Large intestine (tissue), 3 donors: ENCODE measurements at regions not wholly inside any gene's neighbourhood (a gene's known extent, or its start where the extent isn't known, plus 50 kb on each side); places are given as distances from the start of the nearest gene placed in this dataset.

ENCODE experiments used
- DNase-seq, 2 donors: peaks; one replicate each; pipeline versions ENCODE4 v3.0.0 to v3.0.0-alpha.2; 2013
- H3K27ac ChIP-seq: one replicate; pipeline ENCODE4 v1.5.1; 2013; ENCODE audit warnings: low read length
- H3K27me3 ChIP-seq: 2 replicates; pipeline ENCODE4 v1.6.1; 2013; ENCODE audit warnings: low read length; ENCODE audit not compliant: control insufficient read depth, insufficient read depth
- H3K36me3 ChIP-seq: 2 replicates; pipeline ENCODE4 v1.6.1; 2013; ENCODE audit warnings: low read length; ENCODE audit not compliant: control insufficient read depth, insufficient read depth
- H3K4me1 ChIP-seq: one replicate; pipeline ENCODE4 v1.6.1; 2013; ENCODE audit warnings: low read length; ENCODE audit not compliant: control insufficient read depth, insufficient read depth
- H3K4me3 ChIP-seq: one replicate; pipeline ENCODE4 v1.5.1; 2013; ENCODE audit warnings: low read length
- H3K9me3 ChIP-seq: one replicate; pipeline ENCODE4 v1.6.1; 2013; ENCODE audit warnings: mild to moderate bottlenecking, low read depth, low read length, moderate library complexity; ENCODE audit not compliant: control insufficient read depth
- WGBS: methylation state at CpG from one replicate; pipeline ENCODE4 v1.1.5; 2013; ENCODE audit warnings: low lambda C conversion rate; ENCODE audit not compliant: insufficient coverage; 5-methylcytosine and 5-hydroxymethylcytosine counted together

- Histone ChIP-seq H3K27me3 (no peaks in the 10 kb centered on the region), H3K27ac (no peak overlapping the region), H3K36me3 (no peaks in the 10 kb centered on the region), H3K9me3 (peaks cover 4% of the 10 kb centered on the region), H3K4me1 (no peaks in the 10 kb centered on the region), H3K4me3 (no peak overlapping the region)
- peak in 1 of 2 donors; percentile 23 for DNase-seq
- 0% methylated on average over 1 of the region's 3 CpGs for WGBS
Measured at GRCh38 chr3:481680-482079, 285.1 kb downstream of the CHL1 start.

GRCh38 chr3:482479-482878, 285.9 kb downstream of the CHL1 start:
- no CpG with 5 or more reads among the region's 32 CpGs for WGBS
- no peak for DNase-seq
- Histone ChIP-seq H3K27me3 (no peaks in the 10 kb centered on the region), H3K9me3 (peaks cover 4% of the 10 kb centered on the region), H3K27ac (no peak overlapping the region), H3K4me1 (no peaks in the 10 kb centered on the region), H3K36me3 (no peaks in the 10 kb centered on the region), H3K4me3 (no peak overlapping the region)

GRCh38 chr3:484341-484740, 287.8 kb downstream of the CHL1 start:
- H3K27ac ChIP-seq, result no peak overlapping the region
- H3K36me3 ChIP-seq, result no peaks in the 10 kb centered on the region
- no peak overlapping the region for H3K4me3 ChIP-seq
- H3K27me3 ChIP-seq, result no peaks in the 10 kb centered on the region
- no peak for DNase-seq
- WGBS, result no CpG with 5 or more reads among the region's 2 CpGs
- H3K9me3 ChIP-seq, result peaks cover 4% of the 10 kb centered on the region
- no peaks in the 10 kb centered on the region for H3K4me1 ChIP-seq

- Histone ChIP-seq H3K36me3 (no peaks in the 10 kb centered on the region), H3K4me1 (peaks cover 6% of the 10 kb centered on the region), H3K27me3 (no peaks in the 10 kb centered on the region), H3K4me3 (no peak overlapping the region), H3K27ac (no peak overlapping the region), H3K9me3 (peaks cover under 1% of the 10 kb centered on the region)
- 43% methylated on average over 1 of the region's 2 CpGs for WGBS
- DNase-seq, result no peak
Measured at GRCh38 chr3:487614-488013, 291.1 kb downstream of the CHL1 start.

- no peak overlapping the region for H3K4me3 ChIP-seq
- no peaks in the 10 kb centered on the region for H3K27me3 ChIP-seq
- H3K27ac ChIP-seq, result peak overlapping the region; percentile 43
- H3K9me3 ChIP-seq, result no peaks in the 10 kb centered on the region
- no CpG with 5 or more reads among the region's 3 CpGs for WGBS
- peak; percentile 84 to 90 for DNase-seq
- H3K36me3 ChIP-seq, result no peaks in the 10 kb centered on the region
- peaks cover 8% of the 10 kb centered on the region for H3K4me1 ChIP-seq
Measured at GRCh38 chr3:492586-493316, 296.2 kb downstream of the CHL1 start.

- H3K27ac ChIP-seq, result no peak overlapping the region
- H3K4me1 ChIP-seq, result peaks cover 8% of the 10 kb centered on the region
- no peaks in the 10 kb centered on the region for H3K36me3 ChIP-seq
- H3K9me3 ChIP-seq, result no peaks in the 10 kb centered on the region
- H3K4me3 ChIP-seq, result no peak overlapping the region
- 100% methylated on average over 1 of the region's 4 CpGs for WGBS
- DNase-seq, result no peak
- no peaks in the 10 kb centered on the region for H3K27me3 ChIP-seq
Measured at GRCh38 chr3:494190-494589, 297.6 kb downstream of the CHL1 start.

- H3K4me3 ChIP-seq, result no peak overlapping the region
- no peaks in the 10 kb centered on the region for H3K36me3 ChIP-seq
- H3K27me3 ChIP-seq, result no peaks in the 10 kb centered on the region
- H3K9me3 ChIP-seq, result no peaks in the 10 kb centered on the region
- DNase-seq, result no peak
- H3K27ac ChIP-seq, result no peak overlapping the region
- H3K4me1 ChIP-seq, result no peaks in the 10 kb centered on the region
Measured at GRCh38 chr3:498487-498886, 301.9 kb downstream of the CHL1 start.

- no peaks in the 10 kb centered on the region for H3K36me3 ChIP-seq
- no peaks in the 10 kb centered on the region for H3K9me3 ChIP-seq
- no peak overlapping the region for H3K4me3 ChIP-seq
- H3K27me3 ChIP-seq, result no peaks in the 10 kb centered on the region
- DNase-seq, result no peak
- H3K4me1 ChIP-seq, result no peaks in the 10 kb centered on the region
- H3K27ac ChIP-seq, result no peak overlapping the region
- WGBS, result no CpG with 5 or more reads among the region's 11 CpGs
Measured at GRCh38 chr3:499001-499761, 302.6 kb downstream of the CHL1 start.

GRCh38 chr3:502486-502885, 305.9 kb downstream of the CHL1 start:
- DNase-seq, result no peak
- Histone ChIP-seq H3K9me3 (peaks cover 3% of the 10 kb centered on the region), H3K4me1 (no peaks in the 10 kb centered on the region), H3K27me3 (no peaks in the 10 kb centered on the region), H3K27ac (no peak overlapping the region), H3K36me3 (no peaks in the 10 kb centered on the region), H3K4me3 (no peak overlapping the region)
- WGBS, result 40% methylated on average over 1 of the region's 2 CpGs

- WGBS, result 60% methylated on average over 1 of the region's 2 CpGs
- no peak for DNase-seq
- Histone ChIP-seq H3K27me3 (no peaks in the 10 kb centered on the region), H3K36me3 (no peaks in the 10 kb centered on the region), H3K4me1 (no peaks in the 10 kb centered on the region), H3K27ac (no peak overlapping the region), H3K9me3 (no peaks in the 10 kb centered on the region), H3K4me3 (no peak overlapping the region)
Measured at GRCh38 chr3:513301-513700, 316.7 kb downstream of the CHL1 start.

- DNase-seq, result no peak
- Histone ChIP-seq H3K4me1 (no peaks in the 10 kb centered on the region), H3K9me3 (no peaks in the 10 kb centered on the region), H3K36me3 (no peaks in the 10 kb centered on the region), H3K27me3 (no peaks in the 10 kb centered on the region), H3K4me3 (no peak overlapping the region), H3K27ac (no peak overlapping the region)
- WGBS, result no CpG with 5 or more reads among the region's 2 CpGs
Measured at GRCh38 chr3:514192-514591, 317.6 kb downstream of the CHL1 start.
